Testis (tissue), 2 donors: ENCODE measurements at regions not wholly inside any gene's neighbourhood (a gene's known extent, or its start where the extent isn't known, plus 50 kb on each side); places are given as distances from the start of the nearest gene placed in this dataset.

Experiments
- CTCF ChIP-seq, 3 experiments: fragments of 450-650 bp in 2 of 3; fragments of 200-600 bp in 1 of 3; sonication (generic) in 1 of 3; IDR thresholded peaks; one replicate each; pipeline ENCODE4 v1.5.1; 2016 to 2019; ENCODE audit warnings: antibody characterized with exemption in 3 of 3, mild to moderate bottlenecking in 2 of 3, moderate library complexity in 1 of 3
- POLR2A ChIP-seq: fragments of 450-650 bp; IDR thresholded peaks from one replicate; pipeline ENCODE4 v1.6.1; 2017; ENCODE audit warnings: antibody characterized with exemption, mild to moderate bottlenecking, moderate library complexity

- TF ChIP-seq CTCF (IDR thresholded peaks at IDR 0.05) (no peak), POLR2A (no peak)
Measured at GRCh38 chr13:89165685-89166084, 1494.5 kb downstream of the SLITRK5 start.
